ENCODE measurements at regions not wholly inside any gene's neighbourhood (a gene's known extent, or its start where the extent isn't known, plus 50 kb on each side); places are given as distances from the start of the nearest gene placed in this dataset.

DNA sequence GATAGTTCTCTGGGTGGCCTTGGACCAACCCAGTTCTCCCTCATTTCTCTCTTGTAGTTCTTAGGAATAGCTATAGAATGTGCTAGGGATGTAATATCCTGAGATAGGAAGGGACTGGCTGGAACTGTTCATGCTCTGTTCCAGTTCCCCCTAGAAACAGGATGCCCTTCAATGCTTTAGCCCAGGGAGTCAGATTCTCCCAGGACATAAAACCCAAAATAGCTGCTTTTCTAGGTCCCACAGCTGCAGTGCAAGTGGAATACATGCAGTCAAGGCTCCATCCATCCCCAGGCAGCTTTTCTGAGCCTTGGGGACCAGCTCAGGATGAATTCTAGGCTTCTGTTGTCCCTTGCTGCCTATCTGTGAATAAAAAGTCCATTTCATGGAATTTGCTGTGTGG lies 257.3 kb upstream of the CTAGE1 start:
- H3K9me3 Mint-ChIP-seq = peaks cover 0 to 4% (median 1%) of the 10 kb centered on the region in 8 donors
- no peaks in the 10 kb centered on the region for H3K4me1 ChIP-seq (ENCODE audit: insufficient read depth, low read length)

DNA sequence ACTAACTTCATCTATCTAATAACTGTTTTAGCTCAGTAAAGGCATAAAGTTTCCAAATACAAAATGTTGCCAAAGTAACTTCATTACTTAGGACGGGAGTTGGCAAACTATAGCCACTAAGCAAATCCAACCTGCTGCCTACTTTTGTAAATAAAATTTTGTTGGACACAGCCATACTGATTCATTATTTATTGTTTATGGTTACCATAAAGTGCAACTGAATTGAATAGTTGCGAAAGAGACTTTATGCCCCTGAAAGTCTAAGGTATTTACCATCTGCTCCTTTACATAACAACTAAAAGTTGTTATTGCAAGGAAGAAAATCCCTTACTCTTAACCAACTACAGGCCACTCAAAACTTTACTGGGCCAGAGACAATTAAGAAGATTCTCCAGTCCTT lies 256.7 kb upstream of the RBBP8 start:
- Histone ChIP-seq H3K27ac (ENCODE audit: low read depth, low read length) (no peak overlapping the region), H3K4me3 (ENCODE audit: low read length in 2 of 2) (no peak overlapping the region), H3K27me3 (ENCODE audit: insufficient read depth, low read length) (no peaks in the 10 kb centered on the region), H3K36me3 (ENCODE audit: insufficient read depth, low read length) (no peaks in the 10 kb centered on the region), H3K4me1 (ENCODE audit: insufficient read depth, low read length) (no peaks in the 10 kb centered on the region), H3K9me3 (ENCODE audit: control insufficient read depth in 1 of 2, low read length in 2 of 2) (no peaks in the 10 kb centered on the region)
- no peak overlapping the region for H3K27ac Mint-ChIP-seq
- peaks cover 0 to 4% (median 1%) of the 10 kb centered on the region in 8 donors for H3K9me3 Mint-ChIP-seq
- DNase-seq = no peak
- peaks cover 0 to 1% of the 10 kb centered on the region in 2 donors for H3K27me3 Mint-ChIP-seq
- POLR2A ChIA-PET (ENCODE audit: partially characterized antibody) = no interaction called here
- intact Hi-C loops (cut with micrococcal nuclease) = no loop called here
- H3K4me3 Mint-ChIP-seq = no peak overlapping the region
- CTCF ChIA-PET (ENCODE audit: partially characterized antibody) = no interaction called here
- no peaks in the 10 kb centered on the region for H3K4me1 Mint-ChIP-seq
- no peaks in the 10 kb centered on the region for H3K36me3 Mint-ChIP-seq

More for the DNA sequence above, 257.3 kb upstream of the CTAGE1 start:
- POLR2A ChIA-PET (ENCODE audit: partially characterized antibody) = no interaction called here
- no peaks in the 10 kb centered on the region for H3K36me3 Mint-ChIP-seq
- intact Hi-C loops (cut with micrococcal nuclease) = no loop called here
- Histone ChIP-seq H3K9me3 (ENCODE audit: control insufficient read depth in 1 of 2, low read length in 2 of 2) (no peaks in the 10 kb centered on the region), H3K36me3 (ENCODE audit: insufficient read depth, low read length) (no peaks in the 10 kb centered on the region), H3K4me3 (ENCODE audit: low read length in 2 of 2) (no peak overlapping the region), H3K27ac (ENCODE audit: low read depth, low read length) (no peak overlapping the region), H3K27me3 (ENCODE audit: insufficient read depth, low read length) (no peaks in the 10 kb centered on the region)
- H3K4me1 Mint-ChIP-seq = no peaks in the 10 kb centered on the region
- CTCF ChIA-PET (ENCODE audit: partially characterized antibody) = no interaction called here
- no peak for DNase-seq
- no peak overlapping the region for H3K27ac Mint-ChIP-seq
- no peak overlapping the region for H3K4me3 Mint-ChIP-seq
- peaks cover 0 to 1% of the 10 kb centered on the region in 2 donors for H3K27me3 Mint-ChIP-seq

DNA sequence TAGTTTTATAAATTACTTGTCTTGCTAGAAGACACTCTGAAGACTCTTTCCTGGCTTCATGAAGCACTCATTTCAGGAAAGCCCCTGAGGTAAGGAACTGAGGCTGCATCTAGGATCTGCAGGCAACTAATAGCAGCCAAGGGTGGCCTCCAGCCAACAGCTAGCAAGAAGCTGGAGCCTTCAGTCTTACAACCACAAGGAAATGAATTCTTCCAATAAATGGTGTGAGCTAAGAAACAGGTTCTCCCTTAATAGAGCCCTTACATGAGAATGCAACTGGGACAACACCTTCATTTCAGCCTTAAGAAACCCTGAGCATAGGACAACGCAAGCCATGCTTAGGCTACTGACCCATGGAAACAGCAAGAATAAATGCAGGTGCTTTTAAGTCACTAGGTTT lies 254.6 kb upstream of the RBBP8 start:
- Histone ChIP-seq H3K9me3 (ENCODE audit: control insufficient read depth in 1 of 2, low read length in 2 of 2) (no peaks in the 10 kb centered on the region), H3K4me1 (ENCODE audit: insufficient read depth, low read length) (no peaks in the 10 kb centered on the region), H3K27ac (ENCODE audit: low read depth, low read length) (no peak overlapping the region), H3K4me3 (ENCODE audit: low read length in 2 of 2) (no peak overlapping the region), H3K27me3 (ENCODE audit: insufficient read depth, low read length) (no peaks in the 10 kb centered on the region), H3K36me3 (ENCODE audit: insufficient read depth, low read length) (no peaks in the 10 kb centered on the region)
- no peak overlapping the region for H3K4me3 Mint-ChIP-seq
- intact Hi-C loops (cut with micrococcal nuclease) = no loop called here
- no peaks in the 10 kb centered on the region for H3K4me1 Mint-ChIP-seq
- H3K36me3 Mint-ChIP-seq = no peaks in the 10 kb centered on the region
- H3K9me3 Mint-ChIP-seq = peaks cover 0 to 4% (median 1%) of the 10 kb centered on the region in 8 donors
- H3K27ac Mint-ChIP-seq = no peak overlapping the region
- ChIA-PET CTCF (ENCODE audit: partially characterized antibody) (no interaction called here), POLR2A (ENCODE audit: partially characterized antibody) (no interaction called here)
- peaks cover 0 to 1% of the 10 kb centered on the region in 2 donors for H3K27me3 Mint-ChIP-seq
- DNase-seq = no peak

DNA sequence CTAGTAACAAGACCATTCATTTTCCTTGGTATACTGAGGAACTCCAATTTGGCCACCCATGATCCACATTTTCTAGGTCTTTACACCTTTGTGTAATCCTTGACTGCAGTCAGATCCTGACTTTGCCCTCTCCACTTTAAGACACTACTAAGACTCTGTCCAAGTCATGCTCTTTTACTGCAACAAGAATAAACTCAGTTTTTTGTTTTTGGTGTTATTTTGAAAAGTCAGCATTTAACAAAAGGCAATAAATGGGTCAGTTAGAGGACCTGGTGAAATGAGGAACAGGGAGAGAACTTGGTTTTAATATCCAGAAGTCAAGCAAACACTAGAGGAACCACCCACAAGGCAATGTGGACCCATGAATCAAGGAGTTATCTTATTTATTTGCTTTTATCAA lies 252.2 kb upstream of the RBBP8 start:
- CTCF ChIA-PET (ENCODE audit: partially characterized antibody) = no interaction called here
- no peak for DNase-seq
- H3K4me1 ChIP-seq (ENCODE audit: insufficient read depth, low read length) = no peaks in the 10 kb centered on the region
- no peaks in the 10 kb centered on the region for H3K27me3 ChIP-seq (ENCODE audit: insufficient read depth, low read length)
- Mint-ChIP-seq H3K36me3 (no peaks in the 10 kb centered on the region), H3K9me3 (peaks cover 0 to 2% (median 0%) of the 10 kb centered on the region in 8 donors), H3K27ac (no peak overlapping the region), H3K4me1 (no peaks in the 10 kb centered on the region), H3K4me3 (no peak overlapping the region), H3K27me3 (no peaks in the 10 kb centered on the region)
- no peaks in the 10 kb centered on the region for H3K36me3 ChIP-seq (ENCODE audit: insufficient read depth, low read length)
- no peak overlapping the region for H3K4me3 ChIP-seq (ENCODE audit: low read length in 2 of 2)
- POLR2A ChIA-PET (ENCODE audit: partially characterized antibody) = no interaction called here
- no peaks in the 10 kb centered on the region for H3K9me3 ChIP-seq (ENCODE audit: control insufficient read depth in 1 of 2, low read length in 2 of 2)
- intact Hi-C loops (cut with micrococcal nuclease) = no loop called here
- no peak overlapping the region for H3K27ac ChIP-seq (ENCODE audit: low read depth, low read length)

DNA sequence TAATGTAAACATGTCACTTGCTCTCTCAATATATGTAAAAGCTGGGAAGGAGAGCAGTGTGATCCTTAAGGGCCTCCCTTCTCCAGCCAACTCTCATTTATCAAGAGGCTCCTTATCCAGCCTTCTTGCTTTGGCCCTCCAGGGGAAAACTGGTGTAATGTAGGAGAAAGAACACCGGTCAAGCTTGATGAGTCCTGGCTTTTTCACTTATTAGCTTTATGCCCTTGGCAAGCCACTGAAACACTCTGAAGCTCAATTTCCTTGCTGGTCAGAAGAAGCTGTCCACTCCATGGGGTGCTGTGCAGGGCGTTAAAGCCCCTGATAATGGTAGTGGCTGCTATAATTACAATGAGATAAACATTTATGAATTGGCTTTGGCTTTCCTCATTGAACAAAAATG lies 251.2 kb upstream of the RBBP8 start:
- intact Hi-C loops (cut with micrococcal nuclease) = no loop called here
- no peaks in the 10 kb centered on the region for H3K4me1 Mint-ChIP-seq
- H3K36me3 ChIP-seq (ENCODE audit: insufficient read depth, low read length) = no peaks in the 10 kb centered on the region
- no peaks in the 10 kb centered on the region for H3K9me3 ChIP-seq (ENCODE audit: control insufficient read depth in 1 of 2, low read length in 2 of 2)
- H3K4me3 Mint-ChIP-seq = no peak overlapping the region
- ChIA-PET POLR2A (ENCODE audit: partially characterized antibody) (no interaction called here), CTCF (ENCODE audit: partially characterized antibody) (no interaction called here)
- no peak overlapping the region for H3K27ac Mint-ChIP-seq
- H3K4me1 ChIP-seq (ENCODE audit: insufficient read depth, low read length) = no peaks in the 10 kb centered on the region
- H3K27ac ChIP-seq (ENCODE audit: low read depth, low read length) = no peak overlapping the region
- no peaks in the 10 kb centered on the region for H3K27me3 ChIP-seq (ENCODE audit: insufficient read depth, low read length)
- DNase-seq = no peak
- no peaks in the 10 kb centered on the region for H3K36me3 Mint-ChIP-seq
- no peaks in the 10 kb centered on the region for H3K27me3 Mint-ChIP-seq
- peaks cover 0 to 2% (median 0%) of the 10 kb centered on the region in 8 donors for H3K9me3 Mint-ChIP-seq
- H3K4me3 ChIP-seq (ENCODE audit: low read length in 2 of 2) = no peak overlapping the region

DNA sequence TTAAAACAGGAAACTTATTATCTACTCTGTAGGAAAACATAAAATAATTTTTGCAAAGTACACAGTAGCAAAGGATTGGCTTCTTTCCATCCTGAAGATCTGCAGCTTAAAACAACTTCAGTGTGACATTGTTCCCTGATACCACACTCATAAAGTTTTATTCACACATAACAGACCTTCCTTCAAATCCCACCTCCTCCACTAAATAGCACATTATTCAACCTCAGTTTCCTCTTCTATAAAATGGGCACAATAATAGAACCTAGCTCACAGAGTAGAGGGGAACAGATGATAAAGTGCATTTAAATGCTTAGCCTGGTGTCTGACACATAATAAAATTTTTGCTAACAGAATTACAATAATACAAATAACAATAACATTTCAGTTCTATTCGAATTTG lies 250.4 kb upstream of the RBBP8 start:
- ChIA-PET POLR2A (ENCODE audit: partially characterized antibody) (no interaction called here), CTCF (ENCODE audit: partially characterized antibody) (no interaction called here)
- Mint-ChIP-seq H3K27me3 (peaks cover 0 to 3% of the 10 kb centered on the region in 2 donors), H3K4me3 (no peak overlapping the region), H3K36me3 (no peaks in the 10 kb centered on the region), H3K27ac (no peak overlapping the region), H3K4me1 (no peaks in the 10 kb centered on the region), H3K9me3 (peaks cover 0 to 2% (median 0%) of the 10 kb centered on the region in 8 donors)
- Histone ChIP-seq H3K4me1 (ENCODE audit: insufficient read depth, low read length) (no peaks in the 10 kb centered on the region), H3K27me3 (ENCODE audit: insufficient read depth, low read length) (no peaks in the 10 kb centered on the region), H3K36me3 (ENCODE audit: insufficient read depth, low read length) (no peaks in the 10 kb centered on the region), H3K27ac (ENCODE audit: low read depth, low read length) (no peak overlapping the region), H3K4me3 (ENCODE audit: low read length in 2 of 2) (no peak overlapping the region), H3K9me3 (ENCODE audit: control insufficient read depth in 1 of 2, low read length in 2 of 2) (no peaks in the 10 kb centered on the region)
- DNase-seq = no peak
- intact Hi-C loops (cut with micrococcal nuclease) = no loop called here

DNA sequence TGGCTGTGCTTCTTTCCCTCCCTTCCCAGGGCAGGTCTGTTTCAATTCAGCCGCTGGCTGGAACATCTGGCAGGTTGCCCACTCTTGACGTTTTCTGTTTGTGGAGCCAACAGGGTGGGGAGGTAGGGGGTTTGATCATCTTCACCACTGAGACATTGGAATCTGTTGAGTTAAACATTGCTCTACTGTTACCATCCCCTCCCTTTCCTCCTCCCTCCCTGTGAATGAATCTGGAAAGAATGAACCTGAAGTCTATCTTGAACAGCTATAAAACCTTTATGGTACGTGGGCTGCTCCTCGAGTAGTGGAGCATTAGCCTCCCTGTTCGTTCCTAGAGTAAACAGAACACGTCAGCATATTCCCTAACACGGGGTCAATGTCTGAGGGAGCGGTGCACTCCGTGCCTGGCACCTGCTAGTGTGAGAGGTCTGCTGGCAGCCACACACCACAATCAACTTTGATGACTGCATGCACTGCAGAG lies 249.9 kb upstream of the RBBP8 start:
- no peaks in the 10 kb centered on the region for H3K4me1 Mint-ChIP-seq
- no peak overlapping the region for H3K4me3 ChIP-seq (ENCODE audit: low read length in 2 of 2)
- peaks cover 0 to 4% (median 0%) of the 10 kb centered on the region in 8 donors for H3K9me3 Mint-ChIP-seq
- H3K27ac Mint-ChIP-seq = no peak overlapping the region
- H3K36me3 ChIP-seq (ENCODE audit: insufficient read depth, low read length) = no peaks in the 10 kb centered on the region
- H3K27ac ChIP-seq (ENCODE audit: low read depth, low read length) = no peak overlapping the region
- intact Hi-C loops (cut with micrococcal nuclease) = no loop called here
- H3K4me1 ChIP-seq (ENCODE audit: insufficient read depth, low read length) = no peaks in the 10 kb centered on the region
- ChIA-PET CTCF (ENCODE audit: partially characterized antibody) (no interaction called here), POLR2A (ENCODE audit: partially characterized antibody) (no interaction called here)
- no peaks in the 10 kb centered on the region for H3K9me3 ChIP-seq (ENCODE audit: control insufficient read depth in 1 of 2, low read length in 2 of 2)
- H3K4me3 Mint-ChIP-seq = no peak overlapping the region
- H3K27me3 Mint-ChIP-seq = peaks cover 0 to 3% of the 10 kb centered on the region in 2 donors
- H3K36me3 Mint-ChIP-seq = no peaks in the 10 kb centered on the region
- H3K27me3 ChIP-seq (ENCODE audit: insufficient read depth, low read length) = no peaks in the 10 kb centered on the region
- no peak for DNase-seq

DNA sequence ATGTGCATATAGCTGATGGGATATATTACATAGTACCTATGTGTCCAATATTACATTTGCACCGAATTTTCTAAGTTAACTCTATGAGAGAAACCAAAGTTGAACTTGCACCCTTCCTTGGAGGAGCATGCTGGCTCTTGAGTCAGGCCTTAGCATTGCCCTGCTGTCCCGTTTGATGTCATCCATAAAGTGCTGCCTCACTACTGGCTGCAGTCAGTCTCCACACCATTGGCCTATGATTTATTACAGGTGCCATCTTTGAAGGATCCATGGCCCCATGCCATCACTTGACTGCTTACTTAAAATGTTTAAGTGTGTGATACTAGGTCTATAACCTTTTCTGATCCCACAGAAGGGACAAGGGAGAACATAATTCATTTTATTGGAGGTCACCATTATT lies 249.3 kb upstream of the RBBP8 start:
- no peak overlapping the region for H3K4me3 Mint-ChIP-seq
- H3K27me3 Mint-ChIP-seq = peaks cover 0 to 3% of the 10 kb centered on the region in 2 donors

More for the DNA sequence above, 249.3 kb upstream of the RBBP8 start:
- DNase-seq = no peak
- Mint-ChIP-seq H3K9me3 (peaks cover 0 to 4% (median 0%) of the 10 kb centered on the region in 8 donors), H3K27ac (no peak overlapping the region), H3K36me3 (no peaks in the 10 kb centered on the region), H3K4me1 (no peaks in the 10 kb centered on the region)
- intact Hi-C loops (cut with micrococcal nuclease) = no loop called here
- Histone ChIP-seq H3K4me1 (ENCODE audit: insufficient read depth, low read length) (no peaks in the 10 kb centered on the region), H3K27me3 (ENCODE audit: insufficient read depth, low read length) (no peaks in the 10 kb centered on the region), H3K9me3 (ENCODE audit: control insufficient read depth in 1 of 2, low read length in 2 of 2) (no peaks in the 10 kb centered on the region), H3K4me3 (ENCODE audit: low read length in 2 of 2) (no peak overlapping the region), H3K36me3 (ENCODE audit: insufficient read depth, low read length) (no peaks in the 10 kb centered on the region), H3K27ac (ENCODE audit: low read depth, low read length) (no peak overlapping the region)
- ChIA-PET CTCF (ENCODE audit: partially characterized antibody) (no interaction called here), POLR2A (ENCODE audit: partially characterized antibody) (no interaction called here)

Measured in CD4-positive, alpha-beta memory T cell (primary cell).